Aorta (tissue), 5 donors: ENCODE measurements at regions not wholly inside any gene's neighbourhood (a gene's known extent, or its start where the extent isn't known, plus 50 kb on each side); places are given as distances from the start of the nearest gene placed in this dataset.
A peak's percentile ranks its signal among the peaks of the same experiment; 100 is the strongest.

ENCODE experiments used
- ATAC-seq: fragments of 200-7000 bp; cut with Tn5 transposase; one replicate; pipeline ENCODE4 v1.9.1; 2022; ENCODE audit warnings: moderate library complexity; ENCODE audit not compliant: low FRiP score
- DNase-seq, 2 donors: peaks; one replicate each; pipeline ENCODE4 v3.0.0-alpha.2; 2020
- H3K27ac ChIP-seq, 2 donors: one replicate each; pipeline ENCODE4 v1.5.1; 2013; ENCODE audit warnings: low read length in 2 of 2, mild to moderate bottlenecking in 2 of 2, moderate library complexity in 2 of 2, control low read depth in 1 of 2, inconsistent platforms in 1 of 2, low read depth in 1 of 2
- H3K27me3 ChIP-seq, 2 donors: one replicate each; pipeline ENCODE4 v1.6.1; 2013; ENCODE audit warnings: control low read depth in 1 of 2, low read length in 1 of 2, mild to moderate bottlenecking in 1 of 2, moderate library complexity in 1 of 2; ENCODE audit not compliant: insufficient read depth in 2 of 2, control insufficient read depth in 1 of 2
- H3K36me3 ChIP-seq, 2 donors: one replicate each; pipeline ENCODE4 v1.6.1; 2013; ENCODE audit warnings: control low read depth in 1 of 2, low read length in 1 of 2, mild to moderate bottlenecking in 1 of 2; ENCODE audit not compliant: insufficient read depth in 2 of 2, control insufficient read depth in 1 of 2
- H3K4me1 ChIP-seq, 2 donors: one replicate each; pipeline ENCODE4 v1.6.1; 2013; ENCODE audit warnings: low read length in 2 of 2, control low read depth in 1 of 2, mild to moderate bottlenecking in 1 of 2, moderate library complexity in 1 of 2; ENCODE audit not compliant: insufficient read depth in 2 of 2, control insufficient read depth in 1 of 2
- H3K4me3 ChIP-seq, 2 donors: one replicate each; pipeline ENCODE4 v1.5.1; 2013; ENCODE audit warnings: low read length in 2 of 2, control low read depth in 1 of 2, mild to moderate bottlenecking in 1 of 2
- H3K9me3 ChIP-seq: one replicate; pipeline ENCODE4 v1.6.1; 2013; ENCODE audit warnings: mild to moderate bottlenecking, low read length; ENCODE audit not compliant: control insufficient read depth
- WGBS, 2 donors: extraction: QIAGEN DNeasy Blood & Tissue Kit; methylation state at CpG; one replicate each; pipeline ENCODE4 v1.1.7; 2013; 5-methylcytosine and 5-hydroxymethylcytosine counted together
- intact Hi-C, 2 donors: fragments of 100-400 bp; cut with DNase I; formaldehyde crosslinking; loops; one replicate each; pipeline versions ENCODE4 v1.14.2 to v1.15.0; 2022
- donor health status: healthy with polysubstance abuse.
- donor health status: Bipolar disorder and iron deficiency.
- donor health status: DM: no; HTN: no; CAD: no.
- donor health status: DM: no; HTN: no; CAD: no.
- donor health status: DM: yes; HTN: yes; CAD: no.

- no peak for ATAC-seq
- DNase-seq = no peak
- Histone ChIP-seq H3K27ac (no peak overlapping the region), H3K4me3 (no peak overlapping the region), H3K9me3 (peaks cover 5% of the 10 kb centered on the region), H3K4me1 (no peaks in the 10 kb centered on the region), H3K27me3 (no peaks in the 10 kb centered on the region), H3K36me3 (peaks cover 0 to 1% of the 10 kb centered on the region in 2 donors)
- intact Hi-C loops = no loop called here
- WGBS, 2 donors = 99 to 100% methylated on average over 4 of the region's 4 CpGs
Measured at GRCh38 chr18:67300498-67300897, 216.0 kb downstream of the DSEL start.

GRCh38 chr18:67292814-67293213, 223.7 kb downstream of the DSEL start:
- Histone ChIP-seq H3K36me3 (no peaks in the 10 kb centered on the region), H3K4me1 (no peaks in the 10 kb centered on the region), H3K27ac (no peak overlapping the region), H3K27me3 (no peaks in the 10 kb centered on the region), H3K4me3 (no peak overlapping the region), H3K9me3 (no peaks in the 10 kb centered on the region)
- intact Hi-C loops = no loop called here
- ATAC-seq = no peak
- DNase-seq = no peak
- WGBS, 2 donors = 75 to 84% methylated on average over 3 of the region's 3 CpGs

GRCh38 chr18:67290421-67290820, 226.1 kb downstream of the DSEL start:
- Histone ChIP-seq H3K4me1 (no peaks in the 10 kb centered on the region), H3K36me3 (no peaks in the 10 kb centered on the region), H3K9me3 (no peaks in the 10 kb centered on the region), H3K27me3 (no peaks in the 10 kb centered on the region), H3K4me3 (no peak overlapping the region), H3K27ac (no peak overlapping the region)
- WGBS, 2 donors = 84 to 93% methylated on average over 4 of the region's 4 CpGs
- DNase-seq (no peak), ATAC-seq (no peak)
- intact Hi-C loops = no loop called here

GRCh38 chr18:67285583-67285982, 230.9 kb downstream of the DSEL start:
- DNase-seq (no peak), ATAC-seq (no peak)
- H3K4me1 ChIP-seq = peaks cover 0 to 5% of the 10 kb centered on the region in 2 donors
- no peaks in the 10 kb centered on the region for H3K27me3 ChIP-seq
- intact Hi-C loops = no loop called here
- 96 to 98% methylated on average over 2 of the region's 2 CpGs for WGBS, 2 donors
- no peak overlapping the region for H3K4me3 ChIP-seq
- no peak overlapping the region for H3K27ac ChIP-seq
- no peaks in the 10 kb centered on the region for H3K9me3 ChIP-seq
- H3K36me3 ChIP-seq = no peaks in the 10 kb centered on the region

GRCh38 chr18:67282796-67283195, 233.7 kb downstream of the DSEL start:
- H3K9me3 ChIP-seq = no peaks in the 10 kb centered on the region
- H3K27me3 ChIP-seq = no peaks in the 10 kb centered on the region
- ATAC-seq (peak; percentile 44), DNase-seq (no peak)
- no peak overlapping the region for H3K27ac ChIP-seq
- peaks cover 0 to 5% of the 10 kb centered on the region in 2 donors for H3K4me1 ChIP-seq
- no peak overlapping the region for H3K4me3 ChIP-seq
- no peaks in the 10 kb centered on the region for H3K36me3 ChIP-seq
- intact Hi-C loops = no loop called here

GRCh38 chr18:67281746-67282145, 234.8 kb downstream of the DSEL start:
- Histone ChIP-seq H3K4me1 (peaks cover 0 to 5% of the 10 kb centered on the region in 2 donors), H3K27me3 (no peaks in the 10 kb centered on the region), H3K4me3 (no peak overlapping the region), H3K9me3 (no peaks in the 10 kb centered on the region), H3K36me3 (no peaks in the 10 kb centered on the region), H3K27ac (no peak overlapping the region)
- 60 to 75% methylated on average over 1 of the region's 1 CpG for WGBS, 2 donors
- DNase-seq (no peak), ATAC-seq (no peak)
- intact Hi-C loops = no loop called here

- H3K9me3 ChIP-seq = no peaks in the 10 kb centered on the region
- no peaks in the 10 kb centered on the region for H3K27me3 ChIP-seq
- intact Hi-C loops = no loop called here
- DNase-seq (no peak), ATAC-seq (no peak)
- H3K4me1 ChIP-seq = peaks cover 0 to 5% of the 10 kb centered on the region in 2 donors
- no peaks in the 10 kb centered on the region for H3K36me3 ChIP-seq
- H3K4me3 ChIP-seq = no peak overlapping the region
- no peak overlapping the region for H3K27ac ChIP-seq
- WGBS, 2 donors = 90 to 91% methylated on average over 5 of the region's 5 CpGs
Measured at GRCh38 chr18:67280486-67281242, 235.9 kb downstream of the DSEL start.

GRCh38 chr18:67279988-67280387, 236.5 kb downstream of the DSEL start:
- intact Hi-C loops = loop anchor here in 1 of 2 donors (10.0 kb wide), 1 partner anchor 235 kb away; the partner anchor contains the start of gene DSEL
- WGBS, 2 donors = 80 to 94% methylated on average over 3 of the region's 3 CpGs
- no peak for ATAC-seq

GRCh38 chr18:67278984-67279383, 237.5 kb downstream of the DSEL start:
- H3K9me3 ChIP-seq = no peaks in the 10 kb centered on the region
- no peaks in the 10 kb centered on the region for H3K27me3 ChIP-seq
- H3K27ac ChIP-seq = no peak overlapping the region
- no peak overlapping the region for H3K4me3 ChIP-seq
- no peak for DNase-seq
- intact Hi-C loops = loop anchor here in 1 of 2 donors (10.0 kb wide), 1 partner anchor 236 kb away; the partner anchor contains the start of gene DSEL
- peaks cover 0 to 5% of the 10 kb centered on the region in 2 donors for H3K4me1 ChIP-seq
- no peaks in the 10 kb centered on the region for H3K36me3 ChIP-seq
- no peak for ATAC-seq
- WGBS, 2 donors = 92 to 94% methylated on average over 2 of the region's 2 CpGs

More at GRCh38 chr18:67279988-67280387, 236.5 kb downstream of the DSEL start:
- peaks cover 0 to 5% of the 10 kb centered on the region in 2 donors for H3K4me1 ChIP-seq
- H3K9me3 ChIP-seq = no peaks in the 10 kb centered on the region
- no peak overlapping the region for H3K27ac ChIP-seq
- no peak for DNase-seq
- no peaks in the 10 kb centered on the region for H3K27me3 ChIP-seq
- no peak overlapping the region for H3K4me3 ChIP-seq
- no peaks in the 10 kb centered on the region for H3K36me3 ChIP-seq
